ENCODE measurements at regions not wholly inside any gene's neighbourhood (a gene's known extent, or its start where the extent isn't known, plus 50 kb on each side); places are given as distances from the start of the nearest gene placed in this dataset.
A peak's percentile ranks its signal among the peaks of the same experiment; 100 is the strongest.

DNA sequence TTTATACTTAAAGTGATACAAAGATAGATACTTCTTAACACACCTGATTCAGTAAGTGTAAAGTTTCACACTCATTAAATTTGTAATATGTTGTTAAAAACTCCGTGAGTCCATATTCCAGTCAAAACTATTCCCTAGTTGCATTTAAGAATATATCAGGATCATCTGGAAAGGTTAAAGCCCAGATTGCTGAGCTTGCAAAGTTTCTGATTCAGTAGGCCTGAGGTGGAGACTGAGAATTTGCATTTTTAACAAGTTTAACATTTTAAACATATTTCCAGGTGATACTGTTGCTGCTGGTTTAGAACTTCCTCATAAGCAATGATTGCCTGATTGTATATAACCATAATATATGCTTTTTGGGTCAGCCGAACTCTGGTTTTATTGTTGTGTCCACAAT, 1998.6 kb upstream of the PCDH20 start:
- Histone ChIP-seq H2AFZ (ENCODE audit: low read depth, low read length, severe bottlenecking) (peak overlapping the region; percentile 42), H3K27me3 (ENCODE audit: low read length) (no peaks in the 10 kb centered on the region), H3F3A (ENCODE audit: insufficient read depth) (no peaks in the 10 kb centered on the region), H3K9ac (ENCODE audit: low read length) (no peak overlapping the region), H3K4me3 (ENCODE audit: insufficient read depth, low read length, poor library complexity, severe bottlenecking) (no peak overlapping the region), H3K36me3 (ENCODE audit: low read length) (no peaks in the 10 kb centered on the region), H3K9me2 (replicated peaks; ENCODE audit: insufficient read depth, low read length) (no peaks in the 10 kb centered on the region), H3K9me3 (ENCODE audit: insufficient read depth, low read length) (no peaks in the 10 kb centered on the region), H4K20me1 (ENCODE audit: low read depth, low read length) (no peaks in the 10 kb centered on the region), H3K4me2 (ENCODE audit: low read depth, low read length, poor library complexity, severe bottlenecking) (no peak overlapping the region), H3K27ac (ENCODE audit: low read depth, low read length) (no peak overlapping the region), H3K79me2 (ENCODE audit: insufficient read depth, low read length) (no peaks in the 10 kb centered on the region)
- TF ChIP-seq EZH2phosphoT487 (conservative IDR thresholded peaks at IDR 0.05; ENCODE audit: low read length), result no peak
- TF ChIP-seq, protein P1, sequence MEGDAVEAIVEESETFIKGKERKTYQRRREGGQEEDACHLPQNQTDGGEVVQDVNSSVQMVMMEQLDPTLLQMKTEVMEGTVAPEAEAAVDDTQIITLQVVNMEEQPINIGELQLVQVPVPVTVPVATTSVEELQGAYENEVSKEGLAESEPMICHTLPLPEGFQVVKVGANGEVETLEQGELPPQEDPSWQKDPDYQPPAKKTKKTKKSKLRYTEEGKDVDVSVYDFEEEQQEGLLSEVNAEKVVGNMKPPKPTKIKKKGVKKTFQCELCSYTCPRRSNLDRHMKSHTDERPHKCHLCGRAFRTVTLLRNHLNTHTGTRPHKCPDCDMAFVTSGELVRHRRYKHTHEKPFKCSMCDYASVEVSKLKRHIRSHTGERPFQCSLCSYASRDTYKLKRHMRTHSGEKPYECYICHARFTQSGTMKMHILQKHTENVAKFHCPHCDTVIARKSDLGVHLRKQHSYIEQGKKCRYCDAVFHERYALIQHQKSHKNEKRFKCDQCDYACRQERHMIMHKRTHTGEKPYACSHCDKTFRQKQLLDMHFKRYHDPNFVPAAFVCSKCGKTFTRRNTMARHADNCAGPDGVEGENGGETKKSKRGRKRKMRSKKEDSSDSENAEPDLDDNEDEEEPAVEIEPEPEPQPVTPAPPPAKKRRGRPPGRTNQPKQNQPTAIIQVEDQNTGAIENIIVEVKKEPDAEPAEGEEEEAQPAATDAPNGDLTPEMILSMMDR (IDR thresholded peaks at IDR 0.05; ENCODE audit: insufficient read depth, low read length, poor library complexity, severe bottlenecking), result no peak

DNA sequence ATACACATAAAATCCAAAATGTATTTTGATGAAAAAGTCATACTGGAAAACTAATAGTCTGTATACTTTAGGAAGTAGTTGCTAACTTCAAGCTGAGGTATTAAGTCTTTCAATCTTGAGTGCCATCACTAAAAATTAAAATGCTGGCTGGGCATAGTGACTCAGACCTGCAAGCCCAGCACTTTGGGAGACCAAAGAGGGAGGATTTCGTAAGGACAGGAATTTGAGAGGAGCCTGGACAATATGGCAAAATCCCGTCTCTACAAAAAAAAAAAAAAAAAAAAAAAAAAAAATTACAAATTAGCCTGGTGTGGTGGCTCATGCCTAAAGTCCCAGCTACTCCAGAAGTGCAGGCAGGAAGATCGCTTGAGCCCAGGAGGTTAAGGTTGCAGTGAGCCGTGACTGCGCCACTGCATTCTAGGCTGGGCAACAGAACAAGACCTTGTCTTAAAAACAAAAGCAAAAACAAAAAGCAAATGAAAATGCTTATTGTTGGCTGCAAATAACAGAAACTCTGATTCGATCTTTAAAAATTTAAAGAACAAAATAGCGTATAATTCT, 1994.2 kb upstream of the PCDH20 start:
- no peak overlapping the region for H3K4me3 ChIP-seq (ENCODE audit: insufficient read depth, low read length, poor library complexity, severe bottlenecking)
- H3K27ac ChIP-seq (ENCODE audit: low read depth, low read length), result no peak overlapping the region

DNA sequence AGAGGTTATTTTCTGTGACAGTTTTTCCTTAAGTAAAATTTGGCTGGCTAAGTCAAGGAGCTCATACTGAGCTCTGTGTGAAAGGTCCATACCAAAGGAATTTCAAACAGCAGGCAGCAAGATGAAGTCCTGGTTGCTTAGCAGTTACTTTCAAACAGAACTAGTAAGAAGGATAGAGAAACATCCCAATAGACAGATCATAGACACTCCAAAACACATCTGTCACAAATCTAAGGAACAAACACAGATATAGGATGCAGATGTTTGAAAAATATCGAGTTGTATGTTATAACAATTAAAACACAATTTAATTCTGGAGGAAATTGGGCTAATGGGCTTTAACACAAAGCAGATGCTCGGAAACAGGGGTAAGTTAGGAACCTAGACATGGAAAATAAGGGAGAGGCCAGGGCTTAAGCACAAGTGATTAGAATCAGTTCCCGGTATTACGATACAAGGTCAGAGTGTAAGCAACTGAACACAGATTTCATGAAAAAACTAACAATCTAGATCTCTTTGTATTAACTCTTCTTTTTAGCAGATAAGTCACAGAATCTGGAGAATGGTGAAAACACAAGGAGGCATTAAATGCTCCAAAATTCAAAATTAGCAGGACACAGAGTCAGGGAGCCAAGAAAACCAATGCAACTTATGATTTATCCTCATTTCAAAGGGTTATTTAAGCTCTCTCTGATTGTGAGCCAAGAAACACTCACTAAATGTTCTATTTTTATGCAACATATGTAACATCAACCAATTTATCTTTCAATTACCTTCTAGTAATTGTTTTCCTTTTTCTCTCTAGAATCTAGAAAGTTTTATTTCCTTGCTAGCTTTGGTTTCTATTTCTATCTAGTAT, 1992.9 kb upstream of the PCDH20 start:
- Histone ChIP-seq H2AFZ (ENCODE audit: low read depth, low read length, severe bottlenecking) (peak overlapping the region; percentile 10), H3K4me2 (ENCODE audit: low read depth, low read length, poor library complexity, severe bottlenecking) (no peak overlapping the region)
- TF ChIP-seq EZH2phosphoT487 (conservative IDR thresholded peaks at IDR 0.05; ENCODE audit: low read length), result no peak
- TF ChIP-seq, protein P1 (IDR thresholded peaks at IDR 0.05; ENCODE audit: insufficient read depth, low read length, poor library complexity, severe bottlenecking), result no peak

More for the DNA sequence above, 1994.2 kb upstream of the PCDH20 start:
- H3K9me3 ChIP-seq (ENCODE audit: insufficient read depth, low read length), result no peaks in the 10 kb centered on the region
- H3K36me3 ChIP-seq (ENCODE audit: low read length), result no peaks in the 10 kb centered on the region
- no peaks in the 10 kb centered on the region for H4K20me1 ChIP-seq (ENCODE audit: low read depth, low read length)
- H3K4me2 ChIP-seq (ENCODE audit: low read depth, low read length, poor library complexity, severe bottlenecking), result no peak overlapping the region
- H3K9me2 ChIP-seq (replicated peaks; ENCODE audit: insufficient read depth, low read length), result no peaks in the 10 kb centered on the region
- H3K9ac ChIP-seq (ENCODE audit: low read length), result no peak overlapping the region
- TF ChIP-seq EZH2phosphoT487 (conservative IDR thresholded peaks at IDR 0.05; ENCODE audit: low read length), result no peak
- TF ChIP-seq, protein P1 (IDR thresholded peaks at IDR 0.05; ENCODE audit: insufficient read depth, low read length, poor library complexity, severe bottlenecking), result no peak
- H3K79me2 ChIP-seq (ENCODE audit: insufficient read depth, low read length), result no peaks in the 10 kb centered on the region
- H2AFZ ChIP-seq (ENCODE audit: low read depth, low read length, severe bottlenecking), result no peak overlapping the region
- no peaks in the 10 kb centered on the region for H3K27me3 ChIP-seq (ENCODE audit: low read length)
- no peaks in the 10 kb centered on the region for H3F3A ChIP-seq (ENCODE audit: insufficient read depth)

More for the DNA sequence above, 1992.9 kb upstream of the PCDH20 start:
- Histone ChIP-seq H3K9me3 (ENCODE audit: insufficient read depth, low read length) (no peaks in the 10 kb centered on the region), H3K79me2 (ENCODE audit: insufficient read depth, low read length) (no peaks in the 10 kb centered on the region), H3K4me3 (ENCODE audit: insufficient read depth, low read length, poor library complexity, severe bottlenecking) (no peak overlapping the region), H3K36me3 (ENCODE audit: low read length) (no peaks in the 10 kb centered on the region), H3K27me3 (ENCODE audit: low read length) (no peaks in the 10 kb centered on the region), H3K9me2 (replicated peaks; ENCODE audit: insufficient read depth, low read length) (no peaks in the 10 kb centered on the region), H3K9ac (ENCODE audit: low read length) (no peak overlapping the region), H3K27ac (ENCODE audit: low read depth, low read length) (no peak overlapping the region), H4K20me1 (ENCODE audit: low read depth, low read length) (no peaks in the 10 kb centered on the region), H3F3A (ENCODE audit: insufficient read depth) (no peaks in the 10 kb centered on the region)

All from SU-DHL-6 (cell line).